ENCODE measurements at regions not wholly inside any gene's neighbourhood (a gene's known extent, or its start where the extent isn't known, plus 50 kb on each side); places are given as distances from the start of the nearest gene placed in this dataset.
"Not testable (repeated sequence)": the region's sequence is repeated elsewhere in the genome, so short reads cannot be mapped to it uniquely, and the experiment has no call there.

DNA sequence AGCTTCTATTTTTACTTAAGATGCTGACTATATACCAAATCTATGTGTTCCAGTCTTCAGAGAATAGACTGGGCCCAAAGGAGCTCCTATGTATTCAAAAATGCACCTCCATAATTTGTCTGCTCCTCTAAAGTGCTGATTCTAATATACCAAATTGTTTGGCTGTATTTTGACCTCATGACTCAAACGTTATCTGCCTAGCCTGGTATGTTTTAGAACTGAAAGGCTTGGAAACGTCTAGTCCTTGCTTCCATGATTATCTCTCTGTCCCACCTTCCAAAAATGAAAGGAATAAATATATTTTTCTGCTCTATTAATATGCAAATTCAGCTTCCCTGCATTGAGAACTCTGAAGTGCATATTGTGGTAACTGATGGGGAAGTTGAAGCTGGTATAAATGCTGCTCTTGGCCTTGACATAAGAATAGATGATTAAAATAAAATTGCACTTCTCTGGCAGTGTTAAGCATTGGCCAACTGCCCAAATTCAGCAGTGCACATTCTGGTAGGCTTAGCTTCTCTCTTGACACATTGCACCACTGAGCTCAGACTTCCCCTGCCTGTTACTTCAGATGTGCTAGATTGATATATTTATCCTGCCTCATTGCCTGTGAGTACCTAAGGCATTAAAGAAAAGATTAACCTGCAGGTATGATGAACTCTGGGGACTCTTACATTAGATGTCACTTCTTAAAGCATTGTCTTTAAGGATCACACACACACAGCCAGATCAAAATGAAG, 882.3 kb downstream of the RPS29 start:
- DNase-seq (ENCODE audit: low spot score) (no peak), ATAC-seq (ENCODE audit: low FRiP score) (no peak)
- TF ChIP-seq, protein P1, sequence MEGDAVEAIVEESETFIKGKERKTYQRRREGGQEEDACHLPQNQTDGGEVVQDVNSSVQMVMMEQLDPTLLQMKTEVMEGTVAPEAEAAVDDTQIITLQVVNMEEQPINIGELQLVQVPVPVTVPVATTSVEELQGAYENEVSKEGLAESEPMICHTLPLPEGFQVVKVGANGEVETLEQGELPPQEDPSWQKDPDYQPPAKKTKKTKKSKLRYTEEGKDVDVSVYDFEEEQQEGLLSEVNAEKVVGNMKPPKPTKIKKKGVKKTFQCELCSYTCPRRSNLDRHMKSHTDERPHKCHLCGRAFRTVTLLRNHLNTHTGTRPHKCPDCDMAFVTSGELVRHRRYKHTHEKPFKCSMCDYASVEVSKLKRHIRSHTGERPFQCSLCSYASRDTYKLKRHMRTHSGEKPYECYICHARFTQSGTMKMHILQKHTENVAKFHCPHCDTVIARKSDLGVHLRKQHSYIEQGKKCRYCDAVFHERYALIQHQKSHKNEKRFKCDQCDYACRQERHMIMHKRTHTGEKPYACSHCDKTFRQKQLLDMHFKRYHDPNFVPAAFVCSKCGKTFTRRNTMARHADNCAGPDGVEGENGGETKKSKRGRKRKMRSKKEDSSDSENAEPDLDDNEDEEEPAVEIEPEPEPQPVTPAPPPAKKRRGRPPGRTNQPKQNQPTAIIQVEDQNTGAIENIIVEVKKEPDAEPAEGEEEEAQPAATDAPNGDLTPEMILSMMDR (IDR thresholded peaks at IDR 0.05) = no peak

DNA sequence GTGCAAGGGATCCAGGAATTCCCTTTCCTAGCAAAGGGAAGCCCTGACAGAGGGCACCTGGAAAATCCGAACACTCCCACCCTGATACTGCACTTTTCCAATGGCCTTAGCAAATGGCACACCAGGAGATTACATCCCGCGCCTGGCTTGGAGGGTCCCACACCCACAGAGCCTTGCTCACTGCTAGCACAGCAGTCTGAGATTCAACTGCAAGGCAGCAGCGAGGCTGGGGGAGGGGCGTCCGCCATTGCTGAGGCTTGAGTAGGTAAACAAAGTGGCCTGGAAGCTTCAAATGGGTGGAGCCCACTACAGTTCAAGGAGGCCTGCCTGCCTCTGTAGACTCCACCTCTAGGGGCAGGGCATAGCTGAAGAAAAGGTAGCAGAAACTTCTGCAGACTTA, 888.8 kb downstream of the RPS29 start:
- ATAC-seq (ENCODE audit: low FRiP score); DNase-seq (ENCODE audit: low spot score): not testable (repeated sequence)

DNA sequence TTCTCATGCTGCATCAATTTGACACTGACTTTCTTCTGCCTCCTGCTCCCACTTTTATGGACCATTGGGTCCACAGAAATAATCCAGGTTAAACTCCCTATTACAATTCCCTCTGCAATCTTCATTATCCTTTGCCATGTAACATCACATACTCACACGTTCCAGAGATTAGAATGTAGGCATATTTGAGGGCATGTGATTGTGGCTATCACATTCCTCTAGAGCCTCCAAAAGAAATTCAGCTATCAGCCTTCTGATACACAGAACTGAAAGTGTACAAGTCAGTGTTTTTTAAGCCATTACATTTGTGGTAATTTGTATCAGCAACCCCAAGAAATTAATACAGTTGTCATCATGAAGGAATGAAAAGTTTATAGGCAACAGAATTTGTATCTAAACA, 892.4 kb downstream of the RPS29 start:
- TF ChIP-seq, protein P1 (IDR thresholded peaks at IDR 0.05) = no peak
- DNase-seq (ENCODE audit: low spot score) (no peak), ATAC-seq (ENCODE audit: low FRiP score) (no peak)

DNA sequence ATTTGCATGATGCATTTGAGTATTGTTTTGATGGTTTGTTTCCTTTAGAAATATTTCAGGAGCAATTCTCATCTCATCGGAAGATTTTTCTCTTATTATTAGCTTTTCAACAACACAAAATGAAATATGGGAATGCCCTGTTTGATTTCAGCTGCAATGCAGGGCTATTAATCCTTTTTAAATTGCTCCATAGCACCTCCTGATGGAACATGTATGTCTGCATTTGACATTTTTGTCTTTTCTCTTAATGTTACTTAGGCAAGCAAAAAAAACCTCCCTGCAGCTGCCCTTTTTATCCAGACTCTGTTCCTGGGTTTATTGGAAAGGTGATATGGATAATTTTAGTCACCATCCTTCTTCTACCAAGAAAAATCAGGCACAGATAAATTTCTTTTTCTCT, 895.8 kb downstream of the RPS29 start:
- TF ChIP-seq, protein P1 (IDR thresholded peaks at IDR 0.05) = no peak

DNA sequence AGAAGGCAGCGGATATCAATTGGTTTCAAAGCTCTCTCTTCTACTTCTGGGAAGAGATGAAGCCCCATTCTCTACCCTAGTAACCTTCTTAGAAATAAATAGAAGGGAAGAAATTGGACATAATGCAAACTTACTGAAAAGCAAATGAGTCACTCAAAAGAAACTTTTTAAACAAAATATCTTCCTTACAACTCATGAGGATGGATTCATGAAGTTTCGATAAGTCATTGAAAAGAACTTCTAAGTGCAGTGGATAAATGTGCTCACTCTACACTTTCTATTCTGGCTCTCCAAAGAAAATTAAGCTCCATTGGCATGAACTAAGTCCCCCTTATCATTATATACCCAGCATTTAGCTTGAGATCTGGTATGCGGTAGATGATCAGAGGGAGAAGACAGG, 899.5 kb downstream of the RPS29 start:
- TF ChIP-seq, protein P1 (IDR thresholded peaks at IDR 0.05) = no peak
- ATAC-seq (ENCODE audit: low FRiP score) = no peak
- no peak for DNase-seq (ENCODE audit: low spot score)

More for the DNA sequence above, 895.8 kb downstream of the RPS29 start:
- DNase-seq (ENCODE audit: low spot score) (no peak), ATAC-seq (ENCODE audit: low FRiP score) (no peak)

DNA sequence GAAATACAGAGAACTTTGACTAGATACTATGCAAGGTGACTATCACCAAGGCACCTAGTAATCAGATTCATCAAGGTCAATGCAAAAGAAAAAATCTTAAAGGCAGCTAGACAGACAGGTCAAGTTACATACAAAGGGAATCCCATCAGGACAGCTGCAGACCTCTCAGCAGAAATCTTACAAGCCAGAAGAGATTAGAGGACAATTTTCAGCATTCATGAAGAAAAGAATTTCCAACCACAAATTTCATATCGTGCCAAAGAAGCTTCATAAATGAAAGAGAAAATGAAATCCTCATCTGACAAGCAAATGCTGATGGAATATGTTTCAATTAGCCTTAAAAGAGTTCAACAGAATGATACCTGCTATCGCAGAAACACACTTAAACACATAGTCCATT, 913.7 kb downstream of the RPS29 start:
- TF ChIP-seq, protein P1 (IDR thresholded peaks at IDR 0.05) = no peak
- ATAC-seq (ENCODE audit: low FRiP score) (no peak), DNase-seq (ENCODE audit: low spot score) (no peak)

DNA sequence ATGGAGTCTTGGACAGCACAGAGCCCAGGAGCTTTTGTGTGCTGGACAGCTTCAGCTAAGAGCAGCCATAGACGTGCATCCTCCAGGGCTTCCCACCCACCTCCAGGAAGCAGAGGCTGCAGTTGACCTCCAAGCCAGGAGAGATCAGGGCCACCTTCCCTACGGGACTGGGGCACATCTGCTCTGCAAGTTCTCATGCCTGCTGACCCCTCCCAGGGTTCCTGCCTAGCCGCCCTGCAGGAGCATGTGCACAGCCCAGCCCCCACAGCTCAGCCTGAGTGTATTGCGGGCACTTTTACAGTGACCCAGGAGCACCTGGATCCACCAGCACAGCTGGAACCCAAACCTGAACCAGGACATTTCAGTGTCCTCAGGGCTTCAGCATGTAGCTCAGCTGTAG, 915.2 kb downstream of the RPS29 start:
- ATAC-seq (ENCODE audit: low FRiP score) (no peak), DNase-seq (ENCODE audit: low spot score) (no peak)
- TF ChIP-seq, protein P1 (IDR thresholded peaks at IDR 0.05) = no peak
